GM23338 (cell line): ENCODE measurements at regions not wholly inside any gene's neighbourhood (a gene's known extent, or its start where the extent isn't known, plus 50 kb on each side); places are given as distances from the start of the nearest gene placed in this dataset.

Source experiments
- ATAC-seq: fragments of 200-7000 bp; cut with Tn5 transposase; 3 replicates; pipeline ENCODE4 v1.9.1; 2020
- DNase-seq: peaks from one replicate; pipeline ENCODE4 v3.0.0-alpha.2; 2015; ENCODE audit warnings: low spot score
- H2AFZ ChIP-seq: fragments of 200-600 bp; sonication (generic); 2 replicates; pipeline ENCODE4 v1.8.0; 2016; ENCODE audit warnings: antibody characterized with exemption, mild to moderate bottlenecking, moderate library complexity
- H3F3A ChIP-seq: fragments of 200-600 bp; sonication (generic); replicated peaks from 2 replicates; pipeline ENCODE4 v1.8.0; 2017; ENCODE audit warnings: antibody characterized with exemption, mixed run types, low read depth
- H3K27ac ChIP-seq: fragments of 200-600 bp; sonication (generic); 2 replicates; pipeline ENCODE4 v1.6.1; 2016; ENCODE audit warnings: low read depth
- H3K27me3 ChIP-seq: fragments of 200-600 bp; sonication (generic); 2 replicates; pipeline ENCODE4 v1.8.0; 2016; ENCODE audit warnings: mild to moderate bottlenecking, mixed run types, moderate library complexity; ENCODE audit not compliant: insufficient read depth
- H3K36me3 ChIP-seq: fragments of 200-600 bp; sonication (generic); 2 replicates; pipeline ENCODE4 v1.8.0; 2016; ENCODE audit warnings: mild to moderate bottlenecking; ENCODE audit not compliant: insufficient read depth
- H3K4me1 ChIP-seq: fragments of 200-600 bp; sonication (generic); 2 replicates; pipeline ENCODE4 v1.8.0; 2016; ENCODE audit warnings: mild to moderate bottlenecking, moderate library complexity; ENCODE audit not compliant: insufficient read depth
- H3K4me2 ChIP-seq: fragments of 200-600 bp; sonication (generic); 2 replicates; pipeline ENCODE4 v1.7.1; 2017; ENCODE audit warnings: mixed run types
- H3K4me3 ChIP-seq: fragments of 200-600 bp; sonication (generic); 2 replicates; pipeline ENCODE4 v1.6.1; 2016; ENCODE audit warnings: mixed run types
- H3K79me2 ChIP-seq: fragments of 200-600 bp; sonication (generic); replicated peaks from 2 replicates; pipeline ENCODE4 v1.8.0; 2017; ENCODE audit warnings: mild to moderate bottlenecking; ENCODE audit not compliant: insufficient read depth
- H3K9me2 ChIP-seq: fragments of 200-600 bp; sonication (generic); 2 replicates; pipeline ENCODE4 v1.8.0; 2017; ENCODE audit not compliant: insufficient read depth
- H4K20me1 ChIP-seq: fragments of 200-600 bp; sonication (generic); replicated peaks from 2 replicates; pipeline ENCODE4 v1.8.0; 2017; ENCODE audit warnings: mild to moderate bottlenecking; ENCODE audit not compliant: insufficient read depth
- H3K27ac Mint-ChIP-seq: 2 replicates; pipeline ENCODE4 v1.8.0; 2020; ENCODE audit warnings: inconsistent platforms, mild to moderate bottlenecking, moderate library complexity, mixed read lengths
- H3K27me3 Mint-ChIP-seq: 3 replicates; pipeline ENCODE4 v1.8.0; 2022; ENCODE audit warnings: low read depth, mild to moderate bottlenecking, moderate library complexity, mixed read lengths, inconsistent platforms; ENCODE audit not compliant: insufficient read depth, poor library complexity
- H3K36me3 Mint-ChIP-seq: 3 replicates; pipeline ENCODE4 v1.8.0; 2021; ENCODE audit warnings: low read depth, mild to moderate bottlenecking, inconsistent platforms, moderate library complexity, mixed read lengths
- H3K4me1 Mint-ChIP-seq: 3 replicates; pipeline ENCODE4 v1.8.0; 2020; ENCODE audit warnings: mild to moderate bottlenecking, inconsistent platforms, mixed read lengths
- H3K4me3 Mint-ChIP-seq: 3 replicates; pipeline ENCODE4 v1.8.0; 2021; ENCODE audit warnings: moderate library complexity, mild to moderate bottlenecking, inconsistent platforms, mixed read lengths
- H3K9me3 Mint-ChIP-seq: 3 replicates; pipeline ENCODE4 v1.8.0; 2020; ENCODE audit warnings: moderate library complexity, mild to moderate bottlenecking, inconsistent platforms, mixed read lengths
- CTCF ChIP-seq, 2 experiments: fragments of 200-600 bp in 1 of 2; sonication (generic) in 1 of 2; conservative IDR thresholded peaks; 2 replicates each; pipeline versions ENCODE4 v1.5.1 to v1.6.1; 2016 to 2017; ENCODE audit warnings: antibody characterized with exemption in 2 of 2, low read depth in 2 of 2, mild to moderate bottlenecking in 2 of 2, moderate library complexity in 1 of 2
- EZH2 ChIP-seq: fragments of 200-600 bp; sonication (generic); IDR thresholded peaks from one replicate; pipeline ENCODE4 v1.8.0; 2017; ENCODE audit warnings: antibody characterized with exemption, mild to moderate bottlenecking, low read depth; ENCODE audit not compliant: unreplicated experiment
- ZNF114 ChIP-seq: fragments of 250-450 bp; sonication (Bioruptor Pico); IDR thresholded peaks from 2 replicates; pipeline ENCODE4 v1.5.0; 2020; ENCODE audit warnings: mild to moderate bottlenecking, moderate library complexity
- ZNF462 ChIP-seq: fragments of 250-450 bp; sonication (Bioruptor Pico); IDR thresholded peaks from 2 replicates; pipeline ENCODE4 v1.5.0; 2020; ENCODE audit warnings: mild to moderate bottlenecking, moderate library complexity

- DNase-seq (no peak), ATAC-seq (no peak)
- peaks cover 19% of the 10 kb centered on the region for H3K4me1 ChIP-seq
- no peak overlapping the region for H3K4me3 ChIP-seq
- H3K4me1 Mint-ChIP-seq, result peaks cover 35% of the 10 kb centered on the region
- H2AFZ ChIP-seq, result no peak overlapping the region
- H3K9me2 ChIP-seq, result no peaks in the 10 kb centered on the region
- H3K27me3 ChIP-seq, result no peaks in the 10 kb centered on the region
- no peak overlapping the region for H3K27ac ChIP-seq
- H3K36me3 Mint-ChIP-seq, result no peaks in the 10 kb centered on the region
- H4K20me1 ChIP-seq, result no peaks in the 10 kb centered on the region
- H3K4me2 ChIP-seq, result no peak overlapping the region
- no peaks in the 10 kb centered on the region for H3K79me2 ChIP-seq
- peaks cover 5% of the 10 kb centered on the region for H3K27me3 Mint-ChIP-seq
- no peak for TF ChIP-seq EZH2
- no peak for TF ChIP-seq ZNF114 (CRISPR knock-in tag)
- no peak for TF ChIP-seq CTCF (conservative IDR thresholded peaks at IDR 0.05; ENCODE audit: low read depth in 2 of 2)
- TF ChIP-seq ZNF462 (CRISPR knock-in tag), result no peak
- no peak overlapping the region for H3K4me3 Mint-ChIP-seq
- H3F3A ChIP-seq, result no peaks in the 10 kb centered on the region
- no peaks in the 10 kb centered on the region; the same call in 2 of the 3 replicates for H3K9me3 Mint-ChIP-seq
- H3K36me3 ChIP-seq, result no peaks in the 10 kb centered on the region
- no peak overlapping the region for H3K27ac Mint-ChIP-seq
These were observed 50.7 kb upstream of the ID3 start for GRCh38 chr1:23609971-23610370.
